Testis (tissue), 2 donors: ENCODE measurements at regions not wholly inside any gene's neighbourhood (a gene's known extent, or its start where the extent isn't known, plus 50 kb on each side); places are given as distances from the start of the nearest gene placed in this dataset.

ENCODE experiments used
- DNase-seq: peaks from one replicate; pipeline ENCODE4 v3.0.0-alpha.2; 2019
- H3K27ac ChIP-seq, 2 donors: fragments of 200-600 bp; sonication (generic); one replicate each; pipeline ENCODE4 v1.5.1; 2019
- H3K27me3 ChIP-seq: fragments of 200-600 bp; sonication (generic); one replicate; pipeline ENCODE4 v1.5.1; 2019
- H3K36me3 ChIP-seq: fragments of 200-600 bp; sonication (generic); one replicate; pipeline ENCODE4 v1.5.1; 2017; ENCODE audit warnings: low read depth; ENCODE audit errors: missing control alignments
- H3K4me1 ChIP-seq: fragments of 200-600 bp; sonication (generic); one replicate; pipeline ENCODE4 v1.5.1; 2019
- H3K4me3 ChIP-seq, 2 donors: fragments of 200-600 bp; sonication (generic); one replicate each; pipeline ENCODE4 v1.5.1; 2017 to 2019
- H3K9me3 ChIP-seq: fragments of 200-600 bp; sonication (generic); one replicate; pipeline ENCODE4 v1.5.1; 2017
- CTCF ChIP-seq, 3 experiments: fragments of 450-650 bp in 2 of 3; fragments of 200-600 bp in 1 of 3; sonication (generic) in 1 of 3; IDR thresholded peaks; one replicate each; pipeline ENCODE4 v1.5.1; 2016 to 2019; ENCODE audit warnings: antibody characterized with exemption in 3 of 3, mild to moderate bottlenecking in 2 of 3, moderate library complexity in 1 of 3
- POLR2A ChIP-seq: fragments of 450-650 bp; IDR thresholded peaks from one replicate; pipeline ENCODE4 v1.6.1; 2017; ENCODE audit warnings: antibody characterized with exemption, mild to moderate bottlenecking, moderate library complexity
- WGBS, 2 donors: methylation state at CpG; one replicate each; pipeline ENCODE4 v1.1.5; 2018; 5-methylcytosine and 5-hydroxymethylcytosine counted together
- intact Hi-C: fragments of 100-400 bp; cut with DNase I; formaldehyde crosslinking; loops from one replicate; pipeline ENCODE4 v1.15.1; 2023; ENCODE audit warnings: low total_unique reads

GRCh38 chr19:30083125-30083681, 141.2 kb downstream of the URI1 start:
- no peak overlapping the region for H3K4me3 ChIP-seq
- TF ChIP-seq CTCF (IDR thresholded peaks at IDR 0.05) (no peak), POLR2A (no peak)
- DNase-seq, result no peak
- no peak overlapping the region for H3K27ac ChIP-seq
- peaks cover 14% of the 10 kb centered on the region for H3K4me1 ChIP-seq
- 63 to 71% methylated on average over 16 to 17 of the region's 17 CpGs for WGBS, 2 donors
- intact Hi-C loops, result no loop called here
- no peaks in the 10 kb centered on the region for H3K36me3 ChIP-seq
- no peaks in the 10 kb centered on the region for H3K9me3 ChIP-seq
- H3K27me3 ChIP-seq, result no peaks in the 10 kb centered on the region

- Histone ChIP-seq H3K36me3 (no peaks in the 10 kb centered on the region), H3K4me3 (no peak overlapping the region), H3K27ac (no peak overlapping the region), H3K27me3 (no peaks in the 10 kb centered on the region), H3K9me3 (no peaks in the 10 kb centered on the region), H3K4me1 (peaks cover 14% of the 10 kb centered on the region)
- WGBS, 2 donors, result 40 to 49% methylated on average over 12 of the region's 12 CpGs
- DNase-seq, result peak; percentile 42
- TF ChIP-seq POLR2A (no peak), CTCF (IDR thresholded peaks at IDR 0.05) (no peak)
- intact Hi-C loops, result no loop called here
Measured at GRCh38 chr19:30083701-30084156, 141.7 kb downstream of the URI1 start.

- peak; percentile 57 for DNase-seq
- H3K36me3 ChIP-seq, result no peaks in the 10 kb centered on the region
- intact Hi-C loops, result no loop called here
- 51 to 61% methylated on average over 12 of the region's 12 CpGs for WGBS, 2 donors
- no peak overlapping the region for H3K4me3 ChIP-seq
- no peaks in the 10 kb centered on the region for H3K9me3 ChIP-seq
- no peak for TF ChIP-seq POLR2A
- no peak for TF ChIP-seq CTCF (IDR thresholded peaks at IDR 0.05)
- peaks cover 14% of the 10 kb centered on the region for H3K4me1 ChIP-seq
- no peaks in the 10 kb centered on the region for H3K27me3 ChIP-seq
- H3K27ac ChIP-seq, result no peak overlapping the region
Measured at GRCh38 chr19:30084390-30084819, 142.4 kb downstream of the URI1 start.

GRCh38 chr19:30085394-30085793, 143.4 kb downstream of the URI1 start:
- Histone ChIP-seq H3K36me3 (no peaks in the 10 kb centered on the region), H3K9me3 (no peaks in the 10 kb centered on the region), H3K4me3 (no peak overlapping the region), H3K27ac (no peak overlapping the region), H3K27me3 (no peaks in the 10 kb centered on the region), H3K4me1 (peaks cover 14% of the 10 kb centered on the region)
- intact Hi-C loops, result no loop called here
- TF ChIP-seq POLR2A, result no peak
- no peak for TF ChIP-seq CTCF (IDR thresholded peaks at IDR 0.05)
- WGBS, 2 donors, result 36 to 68% methylated on average over 2 to 10 of the region's 10 CpGs
- DNase-seq, result peak; percentile 73

GRCh38 chr19:30086220-30086619, 144.2 kb downstream of the URI1 start:
- WGBS, 2 donors, result 80 to 90% methylated on average over 5 of the region's 5 CpGs
- Histone ChIP-seq H3K9me3 (no peaks in the 10 kb centered on the region), H3K4me1 (peaks cover 14% of the 10 kb centered on the region), H3K27ac (no peak overlapping the region), H3K4me3 (no peak overlapping the region), H3K27me3 (no peaks in the 10 kb centered on the region), H3K36me3 (no peaks in the 10 kb centered on the region)
- no peak for TF ChIP-seq CTCF (IDR thresholded peaks at IDR 0.05)
- TF ChIP-seq POLR2A, result no peak
- intact Hi-C loops, result no loop called here
- DNase-seq, result no peak
